ENCODE measurements at regions not wholly inside any gene's neighbourhood (a gene's known extent, or its start where the extent isn't known, plus 50 kb on each side); places are given as distances from the start of the nearest gene placed in this dataset.

DNA sequence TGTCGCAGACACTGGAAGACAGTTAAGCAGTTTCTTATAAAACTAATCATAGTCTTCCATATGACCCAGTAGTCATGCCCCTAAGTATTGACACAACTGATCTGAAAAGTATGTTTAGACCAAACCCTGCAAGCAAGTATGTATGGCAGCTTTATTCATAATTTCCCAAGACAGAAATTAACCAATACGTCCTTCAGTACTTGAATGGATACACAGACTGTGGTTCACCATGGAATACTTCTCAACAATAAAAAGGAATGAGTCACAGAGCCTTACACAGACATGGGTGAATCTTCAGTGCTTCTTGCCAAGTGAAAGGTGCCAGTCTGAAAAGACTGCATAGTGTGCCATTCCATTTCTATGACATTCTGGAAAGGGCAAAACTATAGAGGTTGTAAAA lies 50.2 kb upstream of the AKR1E2 start:
- DNase-seq, result peak; percentile 84

DNA sequence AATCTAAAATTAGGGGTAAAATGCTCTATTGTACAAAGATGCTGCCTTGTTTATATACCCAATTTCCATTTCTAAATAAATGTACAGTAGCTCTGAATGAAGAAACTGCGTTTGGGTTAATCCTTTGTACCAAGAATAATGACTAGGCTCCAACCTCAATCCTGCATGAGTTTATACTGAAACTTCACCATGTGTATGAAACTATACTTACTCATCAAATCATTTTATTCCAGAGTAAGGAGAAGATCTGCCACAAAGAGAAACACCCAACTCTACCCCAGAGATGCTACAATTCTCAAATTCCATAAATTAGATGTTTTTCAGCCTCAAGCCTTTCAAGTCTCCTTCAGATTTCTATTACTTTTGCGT lies 53.8 kb upstream of the AKR1E2 start:
- DNase-seq, result no peak

DNA sequence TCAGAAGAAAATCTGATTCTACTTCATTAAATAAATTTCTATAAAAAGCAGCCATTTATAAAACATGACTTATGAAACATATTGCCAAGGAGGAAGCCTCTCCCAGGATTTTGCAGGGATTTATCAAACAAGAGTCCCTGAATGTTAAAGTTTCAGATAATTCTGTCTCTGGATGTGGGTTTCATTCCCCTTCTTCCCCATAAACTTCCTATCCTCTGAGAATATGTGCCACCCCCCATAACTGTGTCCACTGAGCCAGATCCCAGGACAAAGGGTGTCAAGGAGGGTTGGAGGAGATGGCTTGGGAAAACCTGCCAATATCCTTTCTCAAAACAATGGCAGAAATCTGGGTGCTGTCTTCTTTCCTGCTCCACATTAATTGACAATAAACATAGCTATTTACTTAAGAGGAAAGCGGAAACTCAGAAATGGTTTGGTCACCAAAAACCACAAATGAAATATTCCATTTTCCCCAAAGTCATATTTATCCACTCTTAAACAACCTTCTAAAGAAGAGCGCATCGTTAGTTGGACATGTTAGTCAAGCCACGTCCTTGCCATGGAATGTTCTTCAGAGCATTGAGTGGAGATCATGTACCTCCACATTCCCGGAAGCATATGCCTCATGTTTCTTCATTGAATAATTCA lies 54.3 kb upstream of the AKR1E2 start:
- peak; percentile 82 for DNase-seq

DNA sequence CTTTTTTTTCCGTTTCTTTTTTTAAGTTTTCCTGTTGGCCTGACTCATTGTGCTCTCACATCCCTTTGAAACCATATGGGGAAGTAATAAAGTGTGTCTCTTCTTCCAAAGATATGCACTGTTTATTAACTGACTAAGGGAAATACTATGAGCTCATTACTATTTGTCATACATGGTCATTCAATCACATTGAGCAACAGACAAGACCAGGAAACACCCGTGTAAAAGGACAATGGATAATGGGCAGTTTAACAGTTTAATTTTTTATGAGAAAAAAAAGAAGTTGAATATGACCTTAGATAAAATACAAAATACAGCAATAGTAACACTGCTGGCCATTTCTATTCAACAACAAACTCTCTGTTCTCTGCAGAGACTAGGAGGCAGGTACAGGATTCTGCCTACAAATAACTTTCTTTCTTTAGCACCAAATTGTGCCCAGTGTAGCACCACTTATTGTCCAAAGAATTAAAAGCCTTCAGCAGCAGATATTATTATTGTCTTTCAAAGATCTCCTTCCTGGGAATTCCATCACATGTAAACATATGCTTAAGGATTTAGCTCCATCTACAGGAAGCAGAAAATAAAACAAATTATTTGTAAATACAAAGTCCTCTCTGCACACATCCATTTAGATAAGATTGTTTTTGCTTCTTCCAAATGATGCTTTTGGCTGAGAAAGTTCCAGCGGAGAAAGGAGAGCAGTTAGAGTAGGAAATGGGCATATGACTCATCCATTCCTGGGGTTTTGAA lies 55.0 kb upstream of the AKR1E2 start:
- peak; percentile 94 for DNase-seq

DNA sequence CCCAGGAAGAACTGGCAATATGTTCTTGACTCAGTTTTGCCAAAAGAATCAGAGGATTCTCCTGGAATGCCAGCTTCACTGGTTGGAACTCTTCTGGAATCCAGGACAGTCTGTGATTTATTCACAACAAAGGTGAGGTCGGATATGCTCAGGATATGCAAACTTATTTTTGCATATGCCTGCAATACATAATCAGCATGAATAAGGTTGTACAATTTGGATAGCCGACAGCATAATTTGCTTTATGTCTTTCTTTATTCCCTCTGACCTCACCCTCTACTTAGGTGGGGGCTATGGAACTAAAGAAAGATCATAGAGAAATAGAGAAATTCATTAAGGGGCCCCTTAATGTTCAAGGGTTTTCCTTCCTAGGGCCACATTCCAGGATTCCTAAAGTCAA lies 57.6 kb upstream of the AKR1E2 start:
- no peak for DNase-seq

DNA sequence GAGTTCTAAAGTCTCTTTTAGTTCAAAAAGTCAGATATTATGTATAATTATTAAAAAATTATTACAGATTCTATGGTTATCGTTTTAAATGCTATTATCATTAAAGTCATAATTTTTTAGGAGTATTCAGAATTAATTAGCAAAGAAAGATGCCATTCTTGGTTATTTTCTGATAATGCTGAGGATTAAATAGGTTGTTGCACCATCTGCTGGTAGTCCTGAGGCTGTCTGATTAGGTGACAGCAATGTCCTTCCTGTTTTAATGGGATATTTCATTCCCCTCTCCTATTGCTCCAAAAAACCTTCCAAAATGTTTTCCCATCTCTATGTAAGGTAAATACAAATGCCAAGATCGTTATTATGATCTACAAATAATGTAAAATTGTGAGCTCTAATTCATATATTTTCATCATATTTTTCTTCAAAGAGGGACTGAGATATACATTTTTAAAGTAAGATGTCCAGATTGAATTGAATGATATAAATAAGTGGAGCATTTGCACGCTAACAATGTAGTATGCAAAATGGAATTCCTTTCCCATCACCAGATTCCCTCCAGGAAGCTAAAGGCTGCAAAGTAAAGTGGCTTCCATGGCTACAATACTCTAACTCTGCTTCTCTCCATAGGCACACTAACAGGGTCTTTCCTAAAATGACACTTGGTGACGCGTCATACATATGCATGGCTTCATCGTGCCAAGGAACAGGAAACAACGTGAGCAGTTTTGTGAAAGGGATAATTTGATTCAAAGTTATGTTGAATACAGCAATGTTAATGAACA lies 58.8 kb upstream of the AKR1E2 start:
- DNase-seq, result peak; percentile 60

DNA sequence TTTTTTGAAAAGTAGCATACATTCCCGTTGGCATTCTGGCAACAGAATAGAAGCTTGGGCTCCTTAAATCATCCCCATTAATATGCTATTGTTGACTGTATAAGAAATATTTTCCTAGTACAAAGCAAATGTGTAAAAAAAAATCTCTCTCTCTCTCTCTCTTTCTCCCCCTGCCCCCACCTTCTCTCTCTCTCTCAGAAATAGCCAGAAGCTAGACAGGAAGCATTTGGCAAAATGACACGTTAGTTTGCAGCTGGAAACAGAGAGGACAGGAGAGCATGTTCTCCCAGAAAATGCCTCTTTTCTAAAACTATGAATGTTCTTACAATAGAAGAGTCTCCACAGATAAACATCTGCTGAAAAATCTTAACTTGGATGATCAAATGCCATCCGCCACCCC lies 59.6 kb upstream of the AKR1E2 start:
- DNase-seq, result no peak

DNA sequence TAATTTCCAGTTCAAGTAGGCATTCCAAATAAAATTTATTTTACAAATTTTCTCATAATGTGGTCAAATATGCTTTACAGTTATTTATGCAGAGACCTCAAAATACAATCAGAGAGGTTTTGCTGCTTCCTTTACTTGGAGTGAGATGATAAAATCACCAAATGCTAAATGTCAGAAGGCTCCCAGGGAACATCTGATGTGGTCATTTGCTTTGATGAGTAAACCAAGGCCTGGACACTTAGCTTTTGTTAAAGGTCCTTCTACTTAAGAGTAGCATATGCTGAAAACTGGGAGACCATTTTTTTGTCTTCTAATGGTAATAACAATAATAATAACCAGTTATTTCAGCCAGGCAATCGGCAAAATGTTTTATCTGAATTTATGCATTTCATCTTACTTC lies 60.6 kb upstream of the AKR1E2 start:
- no peak for DNase-seq

DNA sequence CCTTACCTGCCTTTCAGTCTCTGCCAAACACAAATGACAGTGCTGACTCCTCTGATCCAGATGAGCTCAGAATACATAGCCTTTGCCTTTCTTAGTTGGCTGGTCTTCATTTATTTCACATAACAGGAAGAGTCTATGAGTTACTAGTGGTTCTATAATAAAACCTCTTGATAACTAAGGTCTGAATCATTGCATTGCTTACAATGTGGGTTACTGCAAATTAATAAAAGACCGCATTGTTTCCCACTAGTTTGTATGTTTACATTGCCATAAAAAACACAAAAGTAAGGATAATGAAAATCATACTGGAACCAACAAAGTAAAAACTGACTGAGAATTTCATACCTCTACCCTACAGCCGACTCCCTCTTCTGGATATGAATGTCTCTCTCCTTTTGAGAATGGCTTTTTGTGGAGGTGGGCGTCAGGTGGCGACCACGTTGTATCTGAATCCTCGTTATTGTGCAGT lies 62.0 kb upstream of the AKR1E2 start:
- DNase-seq, result peak; percentile 81

DNA sequence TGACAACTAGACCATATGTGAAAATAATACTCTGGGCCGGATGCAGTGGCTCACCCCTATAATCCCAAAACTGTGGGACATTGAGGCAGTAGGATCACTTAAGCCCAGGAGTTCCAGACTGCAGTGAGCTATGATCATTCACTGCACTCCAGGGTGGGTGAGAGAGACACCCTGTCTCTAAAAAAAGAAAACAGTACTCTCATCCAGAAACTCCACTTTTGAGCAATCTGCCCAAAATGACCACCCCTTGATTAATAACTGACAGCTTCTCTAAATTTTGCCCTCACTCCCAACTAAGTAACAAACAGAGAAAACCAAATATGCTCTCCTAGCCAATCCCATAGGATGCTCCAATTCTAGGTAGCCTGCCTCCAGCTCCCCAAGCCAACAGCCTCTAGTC lies 62.5 kb upstream of the AKR1E2 start:
- no peak for DNase-seq

DNA sequence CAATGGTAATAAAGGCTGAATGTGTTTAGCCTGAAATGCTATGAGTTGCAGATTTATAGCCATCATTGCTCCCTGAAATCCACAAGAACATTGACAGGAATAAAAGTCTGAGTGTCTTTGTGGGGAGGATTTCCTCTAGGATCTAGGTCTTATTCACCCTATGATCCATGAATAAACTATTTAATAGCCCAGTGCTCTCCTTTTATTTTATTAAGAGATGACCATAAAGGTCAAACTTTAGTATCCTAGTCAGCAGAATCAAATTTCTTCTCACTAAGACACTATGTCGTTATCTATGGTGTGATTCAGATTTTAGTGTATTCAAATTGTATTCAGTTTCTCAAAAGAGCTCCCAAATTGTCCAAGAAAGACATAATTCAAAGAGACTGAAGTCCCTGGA lies 67.8 kb upstream of the AKR1E2 start:
- DNase-seq, result no peak

DNA sequence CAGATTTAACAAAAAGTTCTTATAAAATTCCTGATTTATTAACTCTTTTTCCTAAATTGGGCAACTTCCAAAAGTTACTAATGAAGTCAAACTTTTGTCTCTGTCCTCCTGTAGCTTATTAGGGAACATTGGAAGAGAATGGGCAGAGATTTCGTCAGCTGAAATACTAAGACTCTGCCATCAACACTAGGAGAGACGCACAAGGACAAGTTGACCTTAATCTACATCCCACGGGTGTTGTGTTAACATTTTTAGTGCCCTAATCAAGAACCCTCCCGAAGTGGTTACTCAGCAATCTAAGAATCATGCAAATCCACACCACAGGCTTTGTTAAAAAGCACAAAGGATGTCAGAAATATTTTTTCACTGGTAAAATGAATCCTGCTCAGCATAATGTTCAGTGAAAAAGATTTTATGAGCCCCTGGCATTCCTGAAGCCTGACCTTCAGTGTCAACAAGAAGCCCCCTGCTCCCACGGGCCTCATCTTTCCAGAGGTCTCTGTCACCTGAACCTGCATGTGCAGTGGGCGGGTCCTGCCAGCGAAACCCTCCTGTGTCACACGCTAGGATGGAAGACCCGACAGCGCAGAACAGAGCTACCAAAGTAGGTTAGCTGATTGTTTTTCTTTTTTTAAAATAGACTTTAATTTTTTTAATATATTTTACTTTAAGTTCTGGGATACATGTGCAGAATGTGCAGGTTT lies 70.6 kb upstream of the AKR1E2 start:
- no peak for DNase-seq

DNA sequence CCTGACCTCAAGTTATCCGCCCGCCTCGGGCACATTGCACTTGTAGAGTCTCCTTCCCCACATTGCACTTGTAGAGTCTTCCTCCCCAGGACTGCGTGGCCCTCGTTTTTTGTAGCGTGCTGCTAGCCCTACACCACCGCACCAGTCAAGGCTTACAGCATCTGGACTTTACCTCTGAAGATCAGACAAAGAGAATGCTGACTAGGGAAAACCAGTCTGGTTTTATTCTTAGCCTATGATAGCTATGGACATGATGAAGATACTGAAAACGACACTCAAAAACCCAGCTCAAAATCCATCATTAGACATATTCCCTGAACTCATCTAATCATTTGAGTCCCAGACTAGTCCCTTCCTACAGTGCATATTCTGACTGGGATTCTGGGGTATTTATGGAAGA lies 71.9 kb upstream of the AKR1E2 start:
- no peak for DNase-seq

DNA sequence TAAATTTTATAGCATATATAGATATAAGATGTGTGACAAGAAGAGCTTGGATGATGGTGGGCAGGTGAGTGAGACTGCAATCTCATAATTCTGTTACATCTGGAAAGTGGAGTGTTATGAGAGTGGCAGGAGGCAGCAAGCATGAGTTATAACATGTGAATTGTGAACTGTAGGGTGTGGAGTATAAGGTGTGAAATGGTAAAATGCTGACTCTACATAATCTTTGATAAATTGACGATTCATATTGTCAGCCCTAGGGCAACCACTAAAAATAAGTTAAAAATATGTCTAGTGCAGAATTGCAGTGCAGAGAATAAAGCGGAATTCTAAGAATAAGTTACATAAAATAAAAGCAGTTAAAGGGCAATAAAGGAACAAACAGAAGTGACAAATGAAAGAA lies 74.8 kb upstream of the AKR1E2 start:
- DNase-seq, result no peak

DNA sequence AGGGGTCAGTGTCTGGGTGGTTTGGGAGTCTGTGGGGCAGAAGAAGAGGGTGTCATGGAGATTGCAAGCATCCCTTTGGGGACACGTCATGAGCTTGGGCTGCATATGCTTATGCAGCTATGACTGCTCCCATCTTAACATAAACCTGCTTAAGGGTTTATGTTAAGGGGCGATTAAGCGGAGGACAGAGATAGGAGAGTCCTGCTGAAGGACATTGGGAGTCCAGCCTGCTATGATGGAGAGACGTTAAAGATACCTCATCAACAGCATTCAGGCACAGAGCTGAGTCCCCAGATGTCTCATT lies 76.8 kb upstream of the AKR1E2 start:
- no peak for DNase-seq

DNA sequence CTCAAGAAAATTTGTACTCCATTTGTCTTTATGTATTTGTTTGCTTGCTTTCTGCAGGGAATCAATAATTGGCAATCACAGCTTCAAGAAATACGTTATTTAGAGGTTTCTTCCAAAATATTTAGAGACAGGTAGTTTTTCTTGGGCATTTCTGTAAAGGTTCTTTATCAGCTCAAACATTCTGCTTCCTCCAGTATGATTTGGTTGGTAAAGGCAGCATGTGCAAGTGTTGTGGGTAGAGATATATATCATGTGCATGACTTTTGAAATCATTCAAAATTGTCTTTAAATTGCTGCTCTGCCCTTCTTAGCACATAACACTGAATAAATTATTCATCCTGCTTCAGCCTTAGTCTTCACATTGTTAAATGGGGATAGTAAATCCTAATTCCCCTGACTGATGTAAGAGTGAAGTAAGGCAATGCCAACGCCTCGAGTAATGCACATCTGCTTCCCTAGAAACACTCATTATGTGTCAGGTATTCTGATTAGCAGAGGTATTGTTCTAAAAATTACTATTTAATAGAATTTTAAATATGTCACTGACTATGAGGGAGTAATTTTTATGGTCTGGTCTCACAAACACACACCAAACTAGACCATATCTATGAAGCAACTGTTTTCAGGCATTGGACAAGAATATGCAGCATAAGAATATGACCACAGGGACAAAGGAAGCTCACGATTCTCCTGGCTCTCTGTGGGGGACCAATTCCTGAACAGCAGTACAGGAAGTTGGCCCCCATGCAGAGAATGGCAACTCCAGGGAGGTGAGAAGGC lies 77.3 kb upstream of the AKR1E2 start:
- DNase-seq, result no peak

DNA sequence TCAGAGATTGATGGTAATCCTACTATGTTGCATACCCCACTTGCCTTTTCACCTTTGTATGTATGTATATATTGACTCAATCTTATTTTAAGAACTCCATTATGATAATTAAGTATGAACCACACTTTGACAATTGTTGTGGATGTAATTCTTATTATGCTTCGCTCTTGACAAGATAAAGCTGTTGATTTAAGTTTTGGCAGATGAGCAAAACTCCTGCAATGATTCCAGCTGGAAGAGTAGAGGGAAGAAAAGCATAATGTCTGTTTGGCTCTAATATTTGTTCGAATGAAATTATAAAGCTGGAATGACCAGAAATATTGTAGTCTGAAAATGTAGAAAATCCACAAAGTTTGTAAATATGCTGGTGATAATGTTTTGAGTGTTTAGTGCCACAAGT lies 83.8 kb upstream of the AKR1E2 start:
- DNase-seq, result no peak

DNA sequence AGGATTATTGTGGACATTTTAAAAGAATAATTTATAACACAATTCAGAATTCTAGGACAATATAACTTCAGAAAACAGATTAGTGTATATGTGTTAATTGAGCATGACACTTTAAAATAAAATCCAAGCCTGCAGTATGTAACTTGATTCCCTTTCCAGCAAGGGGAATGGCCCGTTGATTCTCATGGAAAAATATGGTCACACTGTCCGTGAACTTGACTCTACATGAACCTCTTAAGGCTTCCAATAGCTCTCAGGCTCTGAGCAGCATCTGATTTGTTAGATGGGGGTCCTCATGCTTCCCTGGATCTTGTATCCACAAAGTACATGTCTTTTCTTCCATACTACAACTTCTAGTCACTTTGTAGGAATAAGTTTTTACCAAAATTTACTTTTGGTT lies 85.5 kb upstream of the AKR1E2 start:
- no peak for DNase-seq

DNA sequence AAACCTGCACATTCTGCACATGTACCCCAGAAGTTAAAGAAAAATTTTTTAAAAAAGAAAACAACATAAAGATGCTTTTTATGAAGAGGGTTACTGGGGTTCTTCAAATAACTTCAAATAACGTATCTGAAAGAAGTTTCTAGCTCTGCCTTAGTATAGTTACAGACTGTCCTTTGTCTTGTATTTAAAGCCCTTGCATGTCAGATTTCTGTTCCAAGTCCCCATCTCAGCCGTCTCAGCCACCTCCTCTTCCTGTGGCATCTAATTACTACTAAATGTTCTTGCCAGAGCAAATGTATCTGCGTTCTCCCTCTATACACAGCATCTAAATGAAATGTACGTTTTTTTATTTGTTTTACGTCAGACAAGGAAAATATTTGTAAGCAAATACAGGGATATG lies 89.4 kb upstream of the AKR1E2 start:
- no peak for DNase-seq

DNA sequence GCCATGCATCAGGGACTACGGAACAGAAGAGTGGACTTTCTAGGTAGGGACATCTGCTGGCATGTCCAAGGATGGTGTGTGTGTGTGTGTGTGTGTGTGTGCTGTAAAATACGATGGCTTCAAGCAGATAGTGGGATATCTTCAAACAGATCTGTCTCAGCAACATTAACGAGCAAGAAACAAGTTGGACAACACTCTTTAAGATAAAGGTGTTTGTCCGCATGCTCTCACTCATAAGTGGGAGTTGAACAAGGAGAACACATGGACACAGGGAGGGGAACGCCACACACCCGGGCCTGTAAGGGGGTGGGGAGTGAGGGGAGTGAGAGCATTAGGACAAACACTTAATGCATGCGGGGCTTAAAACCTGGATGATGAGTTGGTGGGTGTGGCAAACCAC lies 89.8 kb upstream of the AKR1E2 start:
- DNase-seq, result no peak

DNA sequence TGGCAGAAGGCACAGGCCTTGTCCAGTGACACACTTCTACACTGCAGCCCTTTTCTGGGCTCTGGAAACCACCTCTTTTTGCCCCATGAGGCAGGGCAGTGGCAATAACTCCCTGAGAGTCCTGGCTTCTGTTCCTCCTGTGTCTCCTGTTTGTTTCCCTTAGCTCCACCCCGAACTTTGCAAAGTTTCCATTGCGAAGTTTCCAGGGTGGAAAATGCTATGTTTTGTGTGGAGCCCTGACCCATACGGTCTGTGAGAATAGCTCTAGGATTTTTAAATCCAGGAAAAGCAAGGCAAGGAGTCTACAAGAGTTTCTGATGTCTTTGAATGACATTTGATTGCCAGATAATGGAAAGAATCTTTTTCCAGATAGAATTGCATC lies 92.2 kb upstream of the AKR1E2 start:
- DNase-seq, result no peak

DNA sequence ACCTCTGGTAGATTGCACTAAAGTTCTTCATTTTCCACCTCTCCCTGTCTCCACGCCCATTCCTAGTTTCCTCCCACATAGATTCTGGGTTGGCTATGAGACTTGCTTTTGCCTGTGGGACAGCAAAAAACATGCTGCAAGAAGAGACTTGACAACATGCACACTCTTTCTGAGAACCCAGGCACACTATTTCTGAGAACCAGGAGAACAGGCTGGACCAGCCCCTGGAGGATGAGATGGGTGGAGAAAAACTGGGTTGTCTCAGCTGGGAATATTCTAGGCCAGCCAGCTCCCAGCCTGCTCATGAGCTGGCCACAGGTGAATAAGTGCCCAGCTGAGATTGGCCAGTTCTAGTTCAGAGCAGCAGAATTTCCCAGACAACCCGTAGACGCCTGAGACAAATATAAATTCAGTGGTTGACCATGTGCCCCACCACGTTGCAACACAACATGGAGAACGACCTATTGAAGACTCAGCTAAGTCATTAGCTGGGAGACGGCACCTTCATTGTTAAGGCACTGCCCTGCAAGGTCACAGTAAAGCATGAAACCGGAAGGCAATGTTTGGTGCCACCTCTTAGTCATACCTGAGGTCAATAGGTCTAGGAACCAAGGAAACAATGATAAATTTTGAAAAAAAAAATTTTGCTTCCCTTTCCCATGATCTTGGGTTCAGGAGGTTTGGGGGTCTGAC lies 92.7 kb upstream of the AKR1E2 start:
- DNase-seq, result no peak
